SU-DHL-6 (cell line): ENCODE measurements at regions not wholly inside any gene's neighbourhood (a gene's known extent, or its start where the extent isn't known, plus 50 kb on each side); places are given as distances from the start of the nearest gene placed in this dataset.
A peak's percentile ranks its signal among the peaks of the same experiment; 100 is the strongest.

Experiments used
- H2AFZ ChIP-seq: fragments of 200-600 bp; sonication (generic); 2 replicates; pipeline ENCODE4 v1.6.1; 2014; ENCODE audit warnings: low read depth, mild to moderate bottlenecking, moderate library complexity, mixed read lengths, antibody characterized with exemption, low read length; ENCODE audit not compliant: severe bottlenecking
- H3F3A ChIP-seq: fragments of 200-600 bp; shearing (Covaris generic); 2 replicates; pipeline ENCODE4 v1.6.0; 2016; ENCODE audit warnings: antibody characterized with exemption, mild to moderate bottlenecking; ENCODE audit not compliant: insufficient read depth
- H3K27ac ChIP-seq: fragments of 200-600 bp; sonication (generic); 2 replicates; pipeline ENCODE4 v1.5.1; 2016; ENCODE audit warnings: low read depth, mild to moderate bottlenecking, low read length, moderate library complexity, mixed read lengths
- H3K27me3 ChIP-seq: fragments of 200-600 bp; sonication (generic), shearing (Covaris generic); 2 replicates; pipeline ENCODE4 v1.6.0; 2014; ENCODE audit warnings: mild to moderate bottlenecking, low read length
- H3K36me3 ChIP-seq: fragments of 200-600 bp; sonication (generic); 2 replicates; pipeline ENCODE4 v1.6.1; 2014; ENCODE audit warnings: mild to moderate bottlenecking, low read length, mixed read lengths
- H3K4me2 ChIP-seq: fragments of 300-600, 200-600 bp; shearing (Covaris generic), sonication (generic); 2 replicates; pipeline ENCODE4 v1.6.0; 2014; ENCODE audit warnings: low read length, low read depth, mild to moderate bottlenecking; ENCODE audit not compliant: poor library complexity, severe bottlenecking
- H3K4me3 ChIP-seq: fragments of 200-600 bp; sonication (generic); 2 replicates; pipeline ENCODE4 v1.5.1; 2014; ENCODE audit warnings: antibody characterized with exemption, low read length, mild to moderate bottlenecking, mixed read lengths; ENCODE audit not compliant: insufficient read depth, poor library complexity, severe bottlenecking
- H3K79me2 ChIP-seq: fragments of 200-600 bp; sonication (generic); 2 replicates; pipeline ENCODE4 v1.6.1; 2014; ENCODE audit warnings: mild to moderate bottlenecking, low read length, moderate library complexity; ENCODE audit not compliant: insufficient read depth
- H3K9ac ChIP-seq: fragments of 200-600 bp; sonication (generic); 2 replicates; pipeline ENCODE4 v1.7.0; 2014; ENCODE audit warnings: mild to moderate bottlenecking, low read length
- H3K9me2 ChIP-seq: fragments of 200-600 bp; sonication (generic); replicated peaks from 2 replicates; pipeline ENCODE4 v1.6.1; 2014; ENCODE audit warnings: low read length; ENCODE audit not compliant: insufficient read depth
- H3K9me3 ChIP-seq: fragments of 200-600 bp; sonication (generic); 2 replicates; pipeline ENCODE4 v1.6.1; 2014; ENCODE audit warnings: low read length, mixed read lengths; ENCODE audit not compliant: insufficient read depth
- H4K20me1 ChIP-seq: fragments of 200-600 bp; sonication (generic); 2 replicates; pipeline ENCODE4 v1.6.1; 2014; ENCODE audit warnings: low read depth, mild to moderate bottlenecking, antibody characterized with exemption, low read length, moderate library complexity, mixed read lengths
- CTCF ChIP-seq: fragments of 200-600 bp; sonication (generic); IDR thresholded peaks from one replicate; pipeline ENCODE4 v1.5.1; 2017; ENCODE audit warnings: antibody characterized with exemption, mild to moderate bottlenecking, low read length, moderate library complexity; ENCODE audit not compliant: insufficient read depth, poor library complexity, severe bottlenecking
- EZH2phosphoT487 ChIP-seq: fragments of 200-600 bp; sonication (generic), shearing (Covaris generic); conservative IDR thresholded peaks from 2 replicates; pipeline ENCODE4 v1.6.1; 2018; ENCODE audit warnings: mild to moderate bottlenecking, antibody characterized with exemption, low read length, moderate library complexity, mixed read lengths

- Histone ChIP-seq H3K27me3 (no peaks in the 10 kb centered on the region), H3K27ac (no peak overlapping the region), H3K9ac (no peak overlapping the region), H2AFZ (peak overlapping the region; percentile 71), H3K79me2 (no peaks in the 10 kb centered on the region), H3K9me3 (no peaks in the 10 kb centered on the region), H3K4me3 (no peak overlapping the region), H3K9me2 (no peaks in the 10 kb centered on the region), H3K36me3 (no peaks in the 10 kb centered on the region), H3F3A (no peaks in the 10 kb centered on the region), H3K4me2 (peak overlapping the region; percentile 35), H4K20me1 (no peaks in the 10 kb centered on the region)
- TF ChIP-seq CTCF (peak; percentile 26), EZH2phosphoT487 (no peak)
Measured at GRCh38 chr2:194166818-194167217, 1490.2 kb upstream of the SLC39A10 start.

- H3F3A ChIP-seq = no peaks in the 10 kb centered on the region
- H4K20me1 ChIP-seq = no peaks in the 10 kb centered on the region
- H2AFZ ChIP-seq = peak overlapping the region; percentile 68
- no peak overlapping the region for H3K9ac ChIP-seq
- H3K36me3 ChIP-seq = no peaks in the 10 kb centered on the region
- TF ChIP-seq EZH2phosphoT487 (no peak), CTCF (no peak)
- H3K79me2 ChIP-seq = no peaks in the 10 kb centered on the region
- no peaks in the 10 kb centered on the region for H3K9me2 ChIP-seq
- no peaks in the 10 kb centered on the region for H3K9me3 ChIP-seq
- H3K27me3 ChIP-seq = no peaks in the 10 kb centered on the region
- H3K4me2 ChIP-seq = no peak overlapping the region
- no peak overlapping the region for H3K27ac ChIP-seq
- H3K4me3 ChIP-seq = no peak overlapping the region
Measured at GRCh38 chr2:194155431-194155830, 1501.6 kb upstream of the SLC39A10 start.

GRCh38 chr2:194151231-194151630, 1505.8 kb upstream of the SLC39A10 start:
- no peaks in the 10 kb centered on the region for H3K27me3 ChIP-seq
- no peaks in the 10 kb centered on the region for H3K79me2 ChIP-seq
- no peaks in the 10 kb centered on the region for H3K36me3 ChIP-seq
- H3K9ac ChIP-seq = no peak overlapping the region
- TF ChIP-seq CTCF (no peak), EZH2phosphoT487 (no peak)
- no peak overlapping the region for H3K4me3 ChIP-seq
- no peaks in the 10 kb centered on the region for H4K20me1 ChIP-seq
- H3K4me2 ChIP-seq = no peak overlapping the region
- no peaks in the 10 kb centered on the region for H3F3A ChIP-seq
- H3K9me3 ChIP-seq = no peaks in the 10 kb centered on the region
- no peak overlapping the region for H2AFZ ChIP-seq
- no peaks in the 10 kb centered on the region for H3K9me2 ChIP-seq
- no peak overlapping the region for H3K27ac ChIP-seq
